ENCODE measurements at regions not wholly inside any gene's neighbourhood (a gene's known extent, or its start where the extent isn't known, plus 50 kb on each side); places are given as distances from the start of the nearest gene placed in this dataset.

- no peak for TF ChIP-seq EP300 (IDR thresholded peaks at IDR 0.05)
- TF ChIP-seq POLR2A (IDR thresholded peaks at IDR 0.05), result no peak
- TF ChIP-seq CTCF (IDR thresholded peaks at IDR 0.05), result no peak
These were observed 369.5 kb upstream of the LRATD1 start for GRCh38 chr2:14263053-14263452.

Measured in tibial nerve (tissue), 4 donors.